GM23338 (cell line): ENCODE measurements at regions not wholly inside any gene's neighbourhood (a gene's known extent, or its start where the extent isn't known, plus 50 kb on each side); places are given as distances from the start of the nearest gene placed in this dataset.

Experiments used
- ATAC-seq: fragments of 200-7000 bp; cut with Tn5 transposase; 3 replicates; pipeline ENCODE4 v1.9.1; 2020
- DNase-seq: peaks from one replicate; pipeline ENCODE4 v3.0.0-alpha.2; 2015; ENCODE audit warnings: low spot score
- H2AFZ ChIP-seq: fragments of 200-600 bp; sonication (generic); 2 replicates; pipeline ENCODE4 v1.8.0; 2016; ENCODE audit warnings: antibody characterized with exemption, mild to moderate bottlenecking, moderate library complexity
- H3F3A ChIP-seq: fragments of 200-600 bp; sonication (generic); replicated peaks from 2 replicates; pipeline ENCODE4 v1.8.0; 2017; ENCODE audit warnings: antibody characterized with exemption, mixed run types, low read depth
- H3K27ac ChIP-seq: fragments of 200-600 bp; sonication (generic); 2 replicates; pipeline ENCODE4 v1.6.1; 2016; ENCODE audit warnings: low read depth
- H3K27me3 ChIP-seq: fragments of 200-600 bp; sonication (generic); 2 replicates; pipeline ENCODE4 v1.8.0; 2016; ENCODE audit warnings: mild to moderate bottlenecking, mixed run types, moderate library complexity; ENCODE audit not compliant: insufficient read depth
- H3K36me3 ChIP-seq: fragments of 200-600 bp; sonication (generic); 2 replicates; pipeline ENCODE4 v1.8.0; 2016; ENCODE audit warnings: mild to moderate bottlenecking; ENCODE audit not compliant: insufficient read depth
- H3K4me1 ChIP-seq: fragments of 200-600 bp; sonication (generic); 2 replicates; pipeline ENCODE4 v1.8.0; 2016; ENCODE audit warnings: mild to moderate bottlenecking, moderate library complexity; ENCODE audit not compliant: insufficient read depth
- H3K4me2 ChIP-seq: fragments of 200-600 bp; sonication (generic); 2 replicates; pipeline ENCODE4 v1.7.1; 2017; ENCODE audit warnings: mixed run types
- H3K4me3 ChIP-seq: fragments of 200-600 bp; sonication (generic); 2 replicates; pipeline ENCODE4 v1.6.1; 2016; ENCODE audit warnings: mixed run types
- H3K79me2 ChIP-seq: fragments of 200-600 bp; sonication (generic); replicated peaks from 2 replicates; pipeline ENCODE4 v1.8.0; 2017; ENCODE audit warnings: mild to moderate bottlenecking; ENCODE audit not compliant: insufficient read depth
- H3K9me2 ChIP-seq: fragments of 200-600 bp; sonication (generic); 2 replicates; pipeline ENCODE4 v1.8.0; 2017; ENCODE audit not compliant: insufficient read depth
- H4K20me1 ChIP-seq: fragments of 200-600 bp; sonication (generic); replicated peaks from 2 replicates; pipeline ENCODE4 v1.8.0; 2017; ENCODE audit warnings: mild to moderate bottlenecking; ENCODE audit not compliant: insufficient read depth
- H3K27ac Mint-ChIP-seq: 2 replicates; pipeline ENCODE4 v1.8.0; 2020; ENCODE audit warnings: inconsistent platforms, mild to moderate bottlenecking, moderate library complexity, mixed read lengths
- H3K27me3 Mint-ChIP-seq: 3 replicates; pipeline ENCODE4 v1.8.0; 2022; ENCODE audit warnings: low read depth, mild to moderate bottlenecking, moderate library complexity, mixed read lengths, inconsistent platforms; ENCODE audit not compliant: insufficient read depth, poor library complexity
- H3K36me3 Mint-ChIP-seq: 3 replicates; pipeline ENCODE4 v1.8.0; 2021; ENCODE audit warnings: low read depth, mild to moderate bottlenecking, inconsistent platforms, moderate library complexity, mixed read lengths
- H3K4me1 Mint-ChIP-seq: 3 replicates; pipeline ENCODE4 v1.8.0; 2020; ENCODE audit warnings: mild to moderate bottlenecking, inconsistent platforms, mixed read lengths
- H3K4me3 Mint-ChIP-seq: 3 replicates; pipeline ENCODE4 v1.8.0; 2021; ENCODE audit warnings: moderate library complexity, mild to moderate bottlenecking, inconsistent platforms, mixed read lengths
- H3K9me3 Mint-ChIP-seq: 3 replicates; pipeline ENCODE4 v1.8.0; 2020; ENCODE audit warnings: moderate library complexity, mild to moderate bottlenecking, inconsistent platforms, mixed read lengths
- CREB1 ChIP-seq: fragments of 250-450 bp; sonication (Bioruptor Pico); IDR thresholded peaks from 2 replicates; pipeline ENCODE4 v1.5.0; 2020; ENCODE audit warnings: low read depth, mild to moderate bottlenecking, moderate library complexity
- CTCF ChIP-seq, 2 experiments: fragments of 200-600 bp in 1 of 2; sonication (generic) in 1 of 2; conservative IDR thresholded peaks; 2 replicates each; pipeline versions ENCODE4 v1.5.1 to v1.6.1; 2016 to 2017; ENCODE audit warnings: antibody characterized with exemption in 2 of 2, low read depth in 2 of 2, mild to moderate bottlenecking in 2 of 2, moderate library complexity in 1 of 2
- ETS1 ChIP-seq: IDR thresholded peaks from 2 replicates; pipeline ENCODE4 v1.6.1; 2016; ENCODE audit warnings: antibody characterized with exemption
- EZH2 ChIP-seq: fragments of 200-600 bp; sonication (generic); IDR thresholded peaks from one replicate; pipeline ENCODE4 v1.8.0; 2017; ENCODE audit warnings: antibody characterized with exemption, mild to moderate bottlenecking, low read depth; ENCODE audit not compliant: unreplicated experiment
- EZH2phosphoT487 ChIP-seq: fragments of 200-600 bp; sonication (generic); IDR thresholded peaks from one replicate; pipeline ENCODE4 v1.8.1; 2018; ENCODE audit warnings: antibody characterized with exemption; ENCODE audit not compliant: unreplicated experiment
- JUNB ChIP-seq: IDR thresholded peaks from one replicate; pipeline ENCODE4 v1.6.1; 2016; ENCODE audit warnings: antibody characterized with exemption; ENCODE audit not compliant: unreplicated experiment
- NANOG ChIP-seq: IDR thresholded peaks from 2 replicates; pipeline ENCODE4 v1.6.1; 2016; ENCODE audit warnings: antibody characterized with exemption, borderline replicate concordance
- POLR2AphosphoS5 ChIP-seq: IDR thresholded peaks from 2 replicates; pipeline ENCODE4 v1.6.1; 2016; ENCODE audit warnings: antibody characterized with exemption, low read depth
- REST ChIP-seq: IDR thresholded peaks from one replicate; pipeline ENCODE4 v1.6.1; 2018; ENCODE audit warnings: antibody characterized with exemption; ENCODE audit not compliant: unreplicated experiment
- STAT1 ChIP-seq: IDR thresholded peaks from one replicate; pipeline ENCODE4 v1.6.1; 2016; ENCODE audit warnings: antibody characterized with exemption; ENCODE audit not compliant: unreplicated experiment
- ZNF331 ChIP-seq: fragments of 250-450 bp; sonication (Bioruptor Pico); IDR thresholded peaks from 2 replicates; pipeline ENCODE4 v1.5.0; 2020; ENCODE audit warnings: low read depth, mild to moderate bottlenecking, moderate library complexity
- ZNF462 ChIP-seq: fragments of 250-450 bp; sonication (Bioruptor Pico); IDR thresholded peaks from 2 replicates; pipeline ENCODE4 v1.5.0; 2020; ENCODE audit warnings: mild to moderate bottlenecking, moderate library complexity

- Histone ChIP-seq H4K20me1 (no peaks in the 10 kb centered on the region), H2AFZ (no peak overlapping the region), H3K27ac (no peak overlapping the region), H3K36me3 (no peaks in the 10 kb centered on the region), H3F3A (no peaks in the 10 kb centered on the region), H3K79me2 (no peaks in the 10 kb centered on the region), H3K4me2 (no peak overlapping the region), H3K4me1 (no peaks in the 10 kb centered on the region), H3K9me2 (no peaks in the 10 kb centered on the region), H3K4me3 (no peak overlapping the region), H3K27me3 (no peaks in the 10 kb centered on the region)
- no peak for ATAC-seq
- no peak overlapping the region for H3K27ac Mint-ChIP-seq
- TF ChIP-seq POLR2AphosphoS5 (no peak), JUNB (no peak), CREB1 (CRISPR knock-in tag) (no peak), NANOG (no peak), ZNF462 (CRISPR knock-in tag) (no peak), CTCF (conservative IDR thresholded peaks at IDR 0.05; ENCODE audit: low read depth in 2 of 2) (no peak), EZH2phosphoT487 (no peak), EZH2 (no peak), ETS1 (no peak), STAT1 (no peak), ZNF331 (CRISPR knock-in tag) (no peak), REST (no peak)
- no peaks in the 10 kb centered on the region for H3K4me1 Mint-ChIP-seq
- H3K9me3 Mint-ChIP-seq, result no peaks in the 10 kb centered on the region
- no peak for DNase-seq
- no peak overlapping the region for H3K4me3 Mint-ChIP-seq
- no peaks in the 10 kb centered on the region for H3K36me3 Mint-ChIP-seq
- H3K27me3 Mint-ChIP-seq, result no peaks in the 10 kb centered on the region
Observed at GRCh38 chrX:123064053-123064452, 120.0 kb upstream of the GRIA3 start.
